ENCODE measurements at regions not wholly inside any gene's neighbourhood (a gene's known extent, or its start where the extent isn't known, plus 50 kb on each side); places are given as distances from the start of the nearest gene placed in this dataset.

DNA sequence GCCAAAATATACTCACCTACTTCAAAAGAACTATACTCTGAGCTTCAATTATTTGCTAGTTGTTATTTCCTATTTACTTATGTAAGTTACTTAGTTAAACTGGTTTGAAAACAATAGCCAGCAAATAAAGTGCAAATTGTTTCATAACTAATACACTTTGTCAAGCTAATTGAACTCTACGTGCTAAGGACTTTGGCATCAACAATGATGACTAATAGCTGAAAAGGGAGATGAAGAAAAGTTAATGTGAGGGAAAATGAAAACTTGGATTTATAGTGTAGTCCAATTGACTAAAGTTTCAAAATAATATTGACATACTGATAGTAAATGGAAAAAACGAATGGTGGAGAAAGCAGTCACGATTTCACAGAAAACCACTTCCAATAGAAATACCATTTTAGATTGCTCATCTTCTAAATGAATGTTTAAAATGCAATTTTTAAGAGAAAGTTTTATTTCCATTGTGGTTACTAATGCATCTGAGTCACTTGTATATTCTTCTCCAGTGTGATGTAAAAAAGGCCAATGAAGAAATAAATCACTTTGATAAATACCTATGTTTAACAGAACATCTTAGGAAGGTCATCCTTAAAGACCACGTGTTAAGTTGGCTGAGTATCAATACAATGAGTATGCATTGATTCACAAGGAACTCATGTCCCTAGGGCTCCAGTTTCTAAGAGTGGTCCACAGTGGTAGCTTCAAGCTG, 455.2 kb downstream of the LTN1 start:
- TF ChIP-seq POLR2A (IDR thresholded peaks at IDR 0.05) (no peak), EP300 (IDR thresholded peaks at IDR 0.05) (no peak)
- TF ChIP-seq, protein P1, sequence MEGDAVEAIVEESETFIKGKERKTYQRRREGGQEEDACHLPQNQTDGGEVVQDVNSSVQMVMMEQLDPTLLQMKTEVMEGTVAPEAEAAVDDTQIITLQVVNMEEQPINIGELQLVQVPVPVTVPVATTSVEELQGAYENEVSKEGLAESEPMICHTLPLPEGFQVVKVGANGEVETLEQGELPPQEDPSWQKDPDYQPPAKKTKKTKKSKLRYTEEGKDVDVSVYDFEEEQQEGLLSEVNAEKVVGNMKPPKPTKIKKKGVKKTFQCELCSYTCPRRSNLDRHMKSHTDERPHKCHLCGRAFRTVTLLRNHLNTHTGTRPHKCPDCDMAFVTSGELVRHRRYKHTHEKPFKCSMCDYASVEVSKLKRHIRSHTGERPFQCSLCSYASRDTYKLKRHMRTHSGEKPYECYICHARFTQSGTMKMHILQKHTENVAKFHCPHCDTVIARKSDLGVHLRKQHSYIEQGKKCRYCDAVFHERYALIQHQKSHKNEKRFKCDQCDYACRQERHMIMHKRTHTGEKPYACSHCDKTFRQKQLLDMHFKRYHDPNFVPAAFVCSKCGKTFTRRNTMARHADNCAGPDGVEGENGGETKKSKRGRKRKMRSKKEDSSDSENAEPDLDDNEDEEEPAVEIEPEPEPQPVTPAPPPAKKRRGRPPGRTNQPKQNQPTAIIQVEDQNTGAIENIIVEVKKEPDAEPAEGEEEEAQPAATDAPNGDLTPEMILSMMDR (IDR thresholded peaks at IDR 0.05): no peak
